ENCODE measurements at regions not wholly inside any gene's neighbourhood (a gene's known extent, or its start where the extent isn't known, plus 50 kb on each side); places are given as distances from the start of the nearest gene placed in this dataset.
"Not testable (repeated sequence)": the region's sequence is repeated elsewhere in the genome, so short reads cannot be mapped to it uniquely, and the experiment has no call there.

DNA sequence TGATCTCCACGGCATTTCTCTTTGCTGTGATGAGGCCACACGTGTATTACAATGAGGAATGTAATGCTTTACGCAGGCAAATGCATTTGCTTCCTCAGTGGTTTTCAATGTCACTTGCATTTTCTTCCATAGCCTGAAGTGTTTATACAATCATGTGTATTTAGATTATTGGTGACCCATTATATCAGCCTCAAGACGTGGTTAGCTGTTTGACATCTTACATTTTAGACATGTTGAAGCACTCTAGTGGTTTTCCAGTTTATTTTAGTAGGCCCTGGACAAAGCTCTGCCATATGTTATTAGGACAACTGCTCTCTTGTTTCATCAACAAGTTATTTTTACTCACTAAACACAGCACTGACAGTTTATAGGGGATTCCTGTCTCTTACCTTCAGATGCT, 200.4 kb downstream of the UTRN start:
- peak overlapping the region in 2 of 3 experiments; percentile 2 to 53 for H3K27ac Mint-ChIP-seq
- no peaks in the 10 kb centered on the region for H3K27me3 Mint-ChIP-seq (ENCODE audit: low read depth)
- TF ChIP-seq, protein P1, sequence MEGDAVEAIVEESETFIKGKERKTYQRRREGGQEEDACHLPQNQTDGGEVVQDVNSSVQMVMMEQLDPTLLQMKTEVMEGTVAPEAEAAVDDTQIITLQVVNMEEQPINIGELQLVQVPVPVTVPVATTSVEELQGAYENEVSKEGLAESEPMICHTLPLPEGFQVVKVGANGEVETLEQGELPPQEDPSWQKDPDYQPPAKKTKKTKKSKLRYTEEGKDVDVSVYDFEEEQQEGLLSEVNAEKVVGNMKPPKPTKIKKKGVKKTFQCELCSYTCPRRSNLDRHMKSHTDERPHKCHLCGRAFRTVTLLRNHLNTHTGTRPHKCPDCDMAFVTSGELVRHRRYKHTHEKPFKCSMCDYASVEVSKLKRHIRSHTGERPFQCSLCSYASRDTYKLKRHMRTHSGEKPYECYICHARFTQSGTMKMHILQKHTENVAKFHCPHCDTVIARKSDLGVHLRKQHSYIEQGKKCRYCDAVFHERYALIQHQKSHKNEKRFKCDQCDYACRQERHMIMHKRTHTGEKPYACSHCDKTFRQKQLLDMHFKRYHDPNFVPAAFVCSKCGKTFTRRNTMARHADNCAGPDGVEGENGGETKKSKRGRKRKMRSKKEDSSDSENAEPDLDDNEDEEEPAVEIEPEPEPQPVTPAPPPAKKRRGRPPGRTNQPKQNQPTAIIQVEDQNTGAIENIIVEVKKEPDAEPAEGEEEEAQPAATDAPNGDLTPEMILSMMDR (IDR thresholded peaks at IDR 0.05; ENCODE audit: unreplicated experiment in 3 of 3) = no peak
- peaks cover 10% of the 10 kb centered on the region for H3K4me1 Mint-ChIP-seq
- no peak overlapping the region for H3K4me3 Mint-ChIP-seq
- H3K36me3 Mint-ChIP-seq (ENCODE audit: low read depth) = peaks cover 20% of the 10 kb centered on the region
- no peaks in the 10 kb centered on the region for H3K9me3 Mint-ChIP-seq

DNA sequence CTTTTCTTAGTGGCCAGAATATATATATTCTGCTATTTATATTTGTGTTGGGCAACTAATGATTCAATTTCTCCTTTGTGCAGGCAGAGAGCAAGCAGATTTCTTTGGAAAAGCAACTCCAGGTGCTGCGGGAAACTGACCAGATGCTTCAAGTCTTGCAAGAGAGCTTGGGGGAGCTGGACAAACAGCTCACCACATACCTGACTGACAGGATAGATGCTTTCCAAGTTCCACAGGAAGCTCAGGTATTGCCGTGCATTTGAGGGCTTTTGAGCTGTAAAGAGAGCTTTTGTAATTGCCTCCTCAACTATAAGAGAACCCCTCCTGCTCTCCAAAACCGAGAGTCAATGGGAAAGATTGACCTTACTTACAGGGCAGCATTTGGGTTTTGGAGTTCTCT, 203.5 kb downstream of the UTRN start:
- H3K9me3 Mint-ChIP-seq = no peaks in the 10 kb centered on the region
- no peaks in the 10 kb centered on the region for H3K27me3 Mint-ChIP-seq (ENCODE audit: low read depth)
- no peak overlapping the region for H3K4me3 Mint-ChIP-seq
- peaks cover 39% of the 10 kb centered on the region for H3K36me3 Mint-ChIP-seq (ENCODE audit: low read depth)
- TF ChIP-seq, protein P1 (IDR thresholded peaks at IDR 0.05; ENCODE audit: unreplicated experiment in 3 of 3) = no peak
- no peak overlapping the region for H3K27ac Mint-ChIP-seq
- peaks cover 10% of the 10 kb centered on the region for H3K4me1 Mint-ChIP-seq

DNA sequence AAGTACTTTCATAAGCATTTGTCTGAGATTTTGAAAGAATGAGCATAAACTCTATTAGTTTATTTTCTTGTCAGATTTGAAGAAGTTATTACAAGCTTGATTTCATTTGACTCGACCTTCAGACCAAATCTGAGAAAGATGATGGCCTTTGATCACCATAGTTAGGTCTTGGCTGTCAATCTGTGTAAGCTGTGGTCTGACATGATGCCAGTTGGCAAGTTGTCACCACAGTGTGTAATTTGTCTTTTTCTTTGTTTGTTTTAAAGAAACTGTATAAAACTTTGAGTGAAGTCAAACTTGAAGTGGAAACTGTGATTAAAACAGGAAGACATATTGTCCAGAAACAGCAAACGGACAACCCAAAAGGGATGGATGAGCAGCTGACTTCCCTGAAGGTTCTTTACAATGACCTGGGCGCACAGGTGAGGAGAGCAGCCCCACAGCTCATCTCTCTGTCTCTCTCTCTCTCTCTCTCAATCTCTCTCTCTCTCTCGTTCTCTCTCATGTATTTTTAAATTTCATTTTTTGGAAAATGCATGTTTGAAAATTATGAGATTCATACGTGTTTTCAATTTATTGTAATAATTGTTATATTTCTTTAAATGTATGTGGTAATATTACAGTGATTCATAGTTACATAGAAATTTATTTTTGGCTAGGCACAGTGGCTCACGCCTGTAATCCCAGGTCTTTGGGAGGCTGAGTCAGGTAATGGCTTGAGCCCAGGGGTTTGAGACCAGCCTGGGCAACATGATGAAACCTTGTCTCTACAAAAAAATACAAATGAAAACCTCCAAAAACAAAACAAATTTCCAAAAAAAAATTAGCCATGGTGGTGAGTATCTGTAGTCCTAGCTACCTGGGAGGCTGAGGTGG, 208.1 kb downstream of the UTRN start:
- Mint-ChIP-seq H3K4me1 (no peaks in the 10 kb centered on the region), H3K36me3 (ENCODE audit: low read depth) (peaks cover 41% of the 10 kb centered on the region), H3K4me3 (no peak overlapping the region), H3K27ac (no peak overlapping the region), H3K9me3 (no peaks in the 10 kb centered on the region), H3K27me3 (ENCODE audit: low read depth) (no peaks in the 10 kb centered on the region)
- TF ChIP-seq, protein P1 (IDR thresholded peaks at IDR 0.05; ENCODE audit: unreplicated experiment in 3 of 3) = no peak

DNA sequence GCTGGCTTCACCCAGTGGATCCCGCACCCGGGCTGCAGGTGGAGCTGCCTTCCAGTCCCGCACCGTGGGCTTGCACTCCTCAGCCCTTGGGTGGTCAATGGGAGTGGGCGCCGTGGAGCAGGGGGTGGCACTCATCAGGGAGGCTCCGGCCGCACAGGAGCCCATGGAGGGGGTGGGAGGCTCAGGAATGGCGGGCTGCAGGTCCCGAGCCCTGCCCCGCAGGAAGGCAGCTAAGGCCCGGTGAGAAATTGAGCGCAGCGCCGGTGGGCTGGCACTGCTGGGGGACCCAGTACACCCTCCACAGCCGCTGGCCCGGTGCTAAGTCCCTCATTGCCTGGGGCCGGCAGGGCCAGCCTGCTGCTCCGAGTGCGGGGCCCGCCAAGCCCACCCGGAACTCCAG, 209.9 kb downstream of the UTRN start:
- H3K4me3 Mint-ChIP-seq; H3K9me3 Mint-ChIP-seq; H3K27me3 Mint-ChIP-seq (ENCODE audit: low read depth); H3K4me1 Mint-ChIP-seq; H3K27ac Mint-ChIP-seq: not testable (repeated sequence)
- peaks cover 48% of the 10 kb centered on the region for H3K36me3 Mint-ChIP-seq (ENCODE audit: low read depth)

DNA sequence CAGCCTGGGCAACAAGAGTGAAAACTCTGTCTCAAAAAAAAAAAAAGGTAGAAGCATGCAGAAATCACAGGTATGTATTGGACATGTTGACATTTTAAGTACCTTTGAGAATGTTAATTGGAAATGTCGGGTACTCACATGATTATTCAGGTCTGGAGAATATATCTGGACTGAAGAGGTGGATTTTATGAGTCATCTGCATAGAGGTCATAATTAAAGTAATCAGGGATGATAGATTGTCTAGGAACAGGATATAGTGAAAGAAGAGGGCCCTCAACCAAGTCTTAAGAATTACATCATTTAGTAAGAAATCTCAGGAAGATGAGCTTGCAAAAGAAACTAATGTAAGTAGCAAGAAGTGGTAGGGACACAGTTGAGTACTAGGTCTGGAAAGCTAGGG, 212.5 kb downstream of the UTRN start:
- no peak overlapping the region for H3K4me3 Mint-ChIP-seq
- no peaks in the 10 kb centered on the region for H3K27me3 Mint-ChIP-seq (ENCODE audit: low read depth)
- no peaks in the 10 kb centered on the region for H3K4me1 Mint-ChIP-seq
- peaks cover 42% of the 10 kb centered on the region for H3K36me3 Mint-ChIP-seq (ENCODE audit: low read depth)
- H3K27ac Mint-ChIP-seq = no peak overlapping the region
- peaks cover 3% of the 10 kb centered on the region for H3K9me3 Mint-ChIP-seq
- TF ChIP-seq, protein P1 (IDR thresholded peaks at IDR 0.05; ENCODE audit: unreplicated experiment in 3 of 3) = no peak

DNA sequence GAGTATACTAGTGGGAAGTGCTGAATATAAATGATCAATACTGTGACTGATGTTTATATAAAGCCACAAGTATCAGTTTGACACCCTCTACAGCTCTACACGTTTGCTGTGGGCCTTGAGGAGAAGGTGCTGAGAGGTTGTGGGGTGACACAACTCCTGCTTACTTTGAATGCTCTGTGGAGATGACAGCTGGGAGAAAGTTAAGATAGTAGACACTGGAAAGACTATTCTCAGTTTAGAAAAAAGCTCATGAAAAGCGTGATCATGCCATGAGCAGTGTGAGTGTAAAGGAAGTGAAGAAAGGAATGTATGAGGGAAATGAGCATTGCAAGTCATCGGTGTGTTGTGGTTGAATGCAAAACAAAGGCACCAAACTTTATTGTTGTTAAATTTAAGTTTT, 215.8 kb downstream of the UTRN start:
- Mint-ChIP-seq H3K27ac (peak overlapping the region in 1 of 3 experiments; percentile 16), H3K27me3 (ENCODE audit: low read depth) (no peaks in the 10 kb centered on the region), H3K9me3 (peaks cover 34% of the 10 kb centered on the region), H3K4me1 (no peaks in the 10 kb centered on the region), H3K4me3 (no peak overlapping the region), H3K36me3 (ENCODE audit: low read depth) (peaks cover 61% of the 10 kb centered on the region)
- TF ChIP-seq, protein P1 (IDR thresholded peaks at IDR 0.05; ENCODE audit: unreplicated experiment in 3 of 3) = no peak

DNA sequence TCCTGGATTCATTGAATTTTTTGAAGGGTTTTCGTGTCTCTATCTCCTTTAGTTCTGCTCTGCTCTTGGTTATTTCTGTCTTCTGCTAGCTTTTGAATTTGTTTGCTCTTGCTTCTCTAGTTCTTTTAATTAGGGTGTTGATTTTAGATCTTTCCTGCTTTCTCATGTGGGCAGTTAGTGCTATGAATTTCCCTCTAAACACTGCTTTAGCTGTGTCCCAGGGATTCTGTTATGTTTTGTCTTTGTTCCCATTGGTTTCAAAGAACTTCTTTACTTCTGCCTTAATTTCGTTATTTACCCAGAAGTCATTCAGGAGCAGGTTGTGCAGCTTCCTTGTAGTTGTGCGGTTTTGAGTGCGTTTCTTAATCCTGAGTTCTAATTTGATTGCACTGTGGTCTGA, 220.1 kb downstream of the UTRN start:
- not testable (repeated sequence) for H3K4me1 Mint-ChIP-seq; H3K27me3 Mint-ChIP-seq (ENCODE audit: low read depth); H3K4me3 Mint-ChIP-seq; H3K27ac Mint-ChIP-seq
- H3K36me3 Mint-ChIP-seq (ENCODE audit: low read depth) = peaks cover 75% of the 10 kb centered on the region
- H3K9me3 Mint-ChIP-seq = peaks cover 45% of the 10 kb centered on the region

DNA sequence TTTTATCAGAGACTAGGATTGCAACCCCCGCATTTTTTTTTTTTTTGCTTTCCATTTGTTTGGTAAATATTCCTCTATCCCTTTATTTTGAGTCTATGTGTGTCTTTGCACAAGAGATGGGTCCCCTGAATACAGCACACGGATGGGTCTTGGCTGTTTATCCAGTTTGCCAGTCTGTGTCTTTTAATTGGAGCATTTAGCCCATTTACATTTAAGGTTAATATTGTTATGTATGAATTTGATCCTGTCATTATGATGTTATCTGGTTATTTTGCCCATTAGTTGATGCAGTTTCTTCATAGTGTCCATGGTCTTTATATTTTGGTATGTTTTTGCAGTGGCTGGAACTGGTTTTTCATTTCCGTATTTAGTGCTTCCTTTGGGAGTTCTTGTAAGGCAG, 220.9 kb downstream of the UTRN start:
- H3K4me3 Mint-ChIP-seq; H3K4me1 Mint-ChIP-seq; H3K27me3 Mint-ChIP-seq (ENCODE audit: low read depth); H3K27ac Mint-ChIP-seq: not testable (repeated sequence)
- H3K36me3 Mint-ChIP-seq (ENCODE audit: low read depth) = peaks cover 71% of the 10 kb centered on the region
- H3K9me3 Mint-ChIP-seq = peaks cover 42% of the 10 kb centered on the region

DNA sequence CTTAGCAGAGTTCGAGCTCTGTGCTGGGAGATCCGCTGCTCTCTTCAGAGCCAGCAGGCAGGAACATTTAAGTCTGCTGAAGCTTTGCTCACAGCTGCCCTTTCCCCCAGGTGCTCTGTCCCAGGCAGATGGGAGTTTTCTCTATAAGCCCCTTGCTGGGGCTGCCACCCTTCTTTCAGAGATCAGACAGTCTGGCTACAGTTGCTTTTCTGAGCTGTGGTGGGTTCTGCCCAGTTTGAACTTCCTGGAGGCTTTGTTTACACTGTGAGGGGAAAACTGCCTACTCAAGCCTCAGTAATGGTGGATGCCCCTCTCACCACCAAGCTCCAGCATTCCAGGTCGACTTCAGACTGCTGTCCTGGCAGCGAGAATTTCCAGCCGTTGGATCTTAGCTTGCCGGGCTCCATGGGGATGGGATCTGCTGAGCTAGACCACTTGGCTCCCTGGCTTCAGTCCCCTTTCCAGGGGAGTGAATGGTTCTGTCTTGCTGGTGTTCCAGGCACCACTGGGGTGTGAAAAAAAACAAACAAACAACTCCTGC, 222.7 kb downstream of the UTRN start:
- not testable (repeated sequence) for H3K27ac Mint-ChIP-seq; H3K27me3 Mint-ChIP-seq (ENCODE audit: low read depth); H3K4me1 Mint-ChIP-seq; H3K4me3 Mint-ChIP-seq
- Mint-ChIP-seq H3K36me3 (ENCODE audit: low read depth) (peaks cover 62% of the 10 kb centered on the region), H3K9me3 (peaks cover 39% of the 10 kb centered on the region)

Data from nephron (organoid).